GM12878 (cell line): ENCODE measurements at regions not wholly inside any gene's neighbourhood (a gene's known extent, or its start where the extent isn't known, plus 50 kb on each side); places are given as distances from the start of the nearest gene placed in this dataset.
A peak's percentile ranks its signal among the peaks of the same experiment; 100 is the strongest.

Experiments
- ATAC-seq: fragments of 200-7000 bp; cut with Tn5 transposase; 3 replicates; pipeline ENCODE4 v1.9.1; 2020; ENCODE audit warnings: mild to moderate bottlenecking, moderate library complexity
- BruUV-seq: library from RNA; stranded (reverse); fragments of 400-500 nt; replicated peaks from 2 replicates; lab custom pipeline; 2021; lab: Mats Ljungman, UMichigan
- CTCF ChIA-PET: fragments of 300-600 bp; sonication (Branson Sonifier 250); formaldehyde crosslinking; extraction: SDS; loops from one replicate; lab custom pipeline; 2021; ENCODE audit warnings: inconsistent platforms; lab: Yijun Ruan, JAX
- POLR2A ChIA-PET: fragments of 350-600 bp; formaldehyde crosslinking; extraction: SDS; loops from one replicate; lab custom pipeline; 2021; ENCODE audit warnings: inconsistent platforms; lab: Charles Lee
- RAD21 ChIA-PET: fragments of 300-600 bp; sonication (Branson Sonifier 250); formaldehyde crosslinking; loops from one replicate; lab custom pipeline; 2023; ENCODE audit warnings: antibody characterized with exemption; ENCODE audit not compliant: unreplicated experiment; lab: Charles Lee
- SMC1A ChIA-PET: fragments of 300-600 bp; sonication (Branson Sonifier 250); formaldehyde crosslinking; loops from one replicate; lab custom pipeline; 2023; ENCODE audit not compliant: unreplicated experiment, uncharacterized antibody; lab: Charles Lee
- DNase-seq: peaks from one replicate; pipeline ENCODE4 v3.0.0-alpha.2; 2011; ENCODE audit warnings: low read depth, low spot score
- FAIRE-seq: peaks from 3 replicates; lab custom pipeline; 2011; peaks lifted over from hg19 to GRCh38; lab: Jason Lieb, UNC
- H2AFZ ChIP-seq: 2 replicates; pipeline ENCODE4 v1.6.0; 2011; ENCODE audit warnings: low read depth, low read length, control low read depth; ENCODE audit not compliant: control insufficient read depth
- H3K27ac ChIP-seq: 2 replicates; pipeline ENCODE4 v1.5.1; 2011; ENCODE audit warnings: control low read depth; ENCODE audit not compliant: control insufficient read depth, insufficient read depth
- H3K27me3 ChIP-seq, 2 experiments: replicated peaks in 1 of 2; 2 replicates each; pipeline versions ENCODE4 v1.6.0 to v1.6.1; 2011; ENCODE audit warnings: low read length in 1 of 2; ENCODE audit not compliant: control insufficient read depth in 2 of 2, insufficient read depth in 2 of 2
- H3K36me3 ChIP-seq, 2 experiments: 2 replicates each; pipeline ENCODE4 v1.5.1; 2011; ENCODE audit warnings: low read length in 1 of 2; ENCODE audit not compliant: control insufficient read depth in 2 of 2, insufficient read depth in 2 of 2
- H3K4me1 ChIP-seq: 2 replicates; pipeline ENCODE4 v1.6.1; 2011; ENCODE audit warnings: mild to moderate bottlenecking, low read length, moderate library complexity, mixed read lengths; ENCODE audit not compliant: control insufficient read depth, insufficient read depth
- H3K4me2 ChIP-seq: 2 replicates; pipeline ENCODE4 v1.6.0; 2011; ENCODE audit warnings: control low read depth; ENCODE audit not compliant: control insufficient read depth, insufficient read depth
- H3K4me3 ChIP-seq: fragments of 200-600 bp; sonication (generic); 2 replicates; pipeline ENCODE4 v1.5.1; 2016
- H3K79me2 ChIP-seq: 2 replicates; pipeline ENCODE4 v1.6.0; 2011; ENCODE audit warnings: low read length; ENCODE audit not compliant: control insufficient read depth, insufficient read depth
- H3K9ac ChIP-seq: 2 replicates; pipeline ENCODE4 v1.8.0; 2011; ENCODE audit warnings: low read length, control low read depth, mixed read lengths; ENCODE audit not compliant: control insufficient read depth, insufficient read depth
- H3K9me3 ChIP-seq: replicated peaks from 3 replicates; pipeline ENCODE4 v1.5.1; 2011; ENCODE audit warnings: mild to moderate bottlenecking, low read length; ENCODE audit not compliant: control insufficient read depth, insufficient read depth
- H4K20me1 ChIP-seq: 2 replicates; pipeline ENCODE4 v1.6.0; 2011; ENCODE audit not compliant: control insufficient read depth, insufficient read depth
- BCL11A ChIP-seq: IDR thresholded peaks from 2 replicates; pipeline ENCODE4 v1.6.1; 2011; ENCODE audit warnings: low read depth, low read length
- DPF2 ChIP-seq: fragments of 450-650 bp; IDR thresholded peaks from 2 replicates; pipeline ENCODE4 v1.6.1; 2017; ENCODE audit warnings: mild to moderate bottlenecking
- IKZF1 ChIP-seq: fragments of 450-650 bp; conservative IDR thresholded peaks from 2 replicates; pipeline ENCODE4 v1.6.1; 2017; ENCODE audit warnings: antibody characterized with exemption, mild to moderate bottlenecking
- IKZF2 ChIP-seq, 2 experiments: fragments of 450-650 bp; IDR thresholded peaks; 2 replicates each; pipeline ENCODE4 v1.6.1; 2017; ENCODE audit warnings: mild to moderate bottlenecking in 2 of 2, moderate library complexity in 2 of 2
- IRF4 ChIP-seq: IDR thresholded peaks from 2 replicates; pipeline ENCODE4 v1.6.1; 2011; ENCODE audit warnings: low read depth, low read length
- NFIC ChIP-seq: IDR thresholded peaks from 2 replicates; pipeline ENCODE4 v1.6.1; 2012; ENCODE audit warnings: low read depth, mild to moderate bottlenecking, inconsistent platforms, low read length, moderate library complexity
- NR2F1 ChIP-seq: fragments of 450-650 bp; conservative IDR thresholded peaks from 2 replicates; pipeline ENCODE4 v1.6.1; 2017; ENCODE audit warnings: mild to moderate bottlenecking
- RUNX3 ChIP-seq: IDR thresholded peaks from 2 replicates; pipeline ENCODE4 v1.6.1; 2012; ENCODE audit warnings: low read length, inconsistent platforms
- WGBS: methylation state at CpG from one replicate; pipeline ENCODE4 v1.1.6; 2016; ENCODE audit warnings: low lambda C conversion rate; ENCODE audit not compliant: insufficient replicate concordance, insufficient coverage; ENCODE audit errors: missing lambda C conversion rate; 5-methylcytosine and 5-hydroxymethylcytosine counted together
- in situ Hi-C: fragments of 300-500 bp; cut with MboI; formaldehyde crosslinking; loops from 9 replicates; pipeline ENCODE4 v1.14.3; 2018; ENCODE audit warnings: mixed read lengths
- intact Hi-C: fragments of 100-400 bp; cut with micrococcal nuclease; formaldehyde crosslinking; loops from one replicate; pipeline ENCODE4 v1.14.2; 2022; ENCODE audit not compliant: unreplicated experiment
- TF ChIP-seq, protein P1 (sequence below): fragments of 450-650 bp; IDR thresholded peaks from 2 replicates; pipeline ENCODE4 v1.6.1; 2017; ENCODE audit warnings: borderline replicate concordance
- TF ChIP-seq, protein P2 (sequence below): fragments of 450-650 bp; conservative IDR thresholded peaks from 2 replicates; pipeline ENCODE4 v1.6.1; 2017; ENCODE audit warnings: mild to moderate bottlenecking, moderate library complexity

DNA sequence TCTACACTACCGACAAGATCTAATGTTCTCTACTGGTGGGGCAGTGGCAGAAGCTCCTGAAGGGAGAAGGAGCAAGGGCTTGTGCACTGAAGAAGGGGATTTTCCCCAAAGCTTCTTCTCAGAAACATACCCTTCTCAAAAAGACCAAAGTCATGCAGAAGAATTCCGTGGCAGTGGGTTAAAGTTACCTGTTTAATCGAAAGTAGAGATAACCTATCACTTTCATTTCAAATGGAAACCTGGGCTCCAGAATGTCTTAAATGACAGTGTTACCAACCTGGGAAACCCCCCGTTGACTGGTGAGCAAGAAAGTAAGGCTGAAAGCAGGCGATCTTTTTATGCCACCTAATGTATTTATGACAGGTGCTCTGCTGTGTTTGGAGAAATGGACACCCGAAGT, 92.5 kb upstream of the TEX13D start:
- no TSS peak for BruUV-seq
- Histone ChIP-seq H2AFZ (no peak overlapping the region), H3K4me1 (no peaks in the 10 kb centered on the region), H3K36me3 (no peaks in the 10 kb centered on the region), H4K20me1 (no peaks in the 10 kb centered on the region), H3K4me3 (no peak overlapping the region), H3K79me2 (no peaks in the 10 kb centered on the region), H3K4me2 (0 out of 2 replicates have a peak overlapping the region, but pooled peaks have one; percentile 15), H3K9me3 (no peaks in the 10 kb centered on the region), H3K27me3 (no peaks in the 10 kb centered on the region), H3K27ac (no peak overlapping the region), H3K9ac (no peak overlapping the region)
- ChIA-PET SMC1A (no interaction called here), RAD21 (no interaction called here), CTCF (no interaction called here), POLR2A (no interaction called here)
- WGBS, result 5% methylated on average over 6 of the region's 6 CpGs
- TF ChIP-seq RUNX3 (peak; percentile 22; the same call in 1 of the 2 replicates), NFIC (peak; percentile 31; the same call in 1 of the 2 replicates), NR2F1 (0 out of 2 replicates have a peak, but pooled peaks have one; percentile 27), DPF2 (no peak), IRF4 (0 out of 2 replicates have a peak, but pooled peaks have one; percentile 41), IKZF2 (IDR thresholded peaks at IDR 0.05) (peak in 1 of 2 experiments; percentile 30; a peak in 1 of 4 replicates), BCL11A (0 out of 2 replicates have a peak, but pooled peaks have one; percentile 19), IKZF1 (peak; percentile 37; the same call in 1 of the 2 replicates)
- TF ChIP-seq, protein P1, sequence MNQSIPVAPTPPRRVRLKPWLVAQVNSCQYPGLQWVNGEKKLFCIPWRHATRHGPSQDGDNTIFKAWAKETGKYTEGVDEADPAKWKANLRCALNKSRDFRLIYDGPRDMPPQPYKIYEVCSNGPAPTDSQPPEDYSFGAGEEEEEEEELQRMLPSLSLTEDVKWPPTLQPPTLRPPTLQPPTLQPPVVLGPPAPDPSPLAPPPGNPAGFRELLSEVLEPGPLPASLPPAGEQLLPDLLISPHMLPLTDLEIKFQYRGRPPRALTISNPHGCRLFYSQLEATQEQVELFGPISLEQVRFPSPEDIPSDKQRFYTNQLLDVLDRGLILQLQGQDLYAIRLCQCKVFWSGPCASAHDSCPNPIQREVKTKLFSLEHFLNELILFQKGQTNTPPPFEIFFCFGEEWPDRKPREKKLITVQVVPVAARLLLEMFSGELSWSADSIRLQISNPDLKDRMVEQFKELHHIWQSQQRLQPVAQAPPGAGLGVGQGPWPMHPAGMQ, result no peak
- TF ChIP-seq, protein P2, sequence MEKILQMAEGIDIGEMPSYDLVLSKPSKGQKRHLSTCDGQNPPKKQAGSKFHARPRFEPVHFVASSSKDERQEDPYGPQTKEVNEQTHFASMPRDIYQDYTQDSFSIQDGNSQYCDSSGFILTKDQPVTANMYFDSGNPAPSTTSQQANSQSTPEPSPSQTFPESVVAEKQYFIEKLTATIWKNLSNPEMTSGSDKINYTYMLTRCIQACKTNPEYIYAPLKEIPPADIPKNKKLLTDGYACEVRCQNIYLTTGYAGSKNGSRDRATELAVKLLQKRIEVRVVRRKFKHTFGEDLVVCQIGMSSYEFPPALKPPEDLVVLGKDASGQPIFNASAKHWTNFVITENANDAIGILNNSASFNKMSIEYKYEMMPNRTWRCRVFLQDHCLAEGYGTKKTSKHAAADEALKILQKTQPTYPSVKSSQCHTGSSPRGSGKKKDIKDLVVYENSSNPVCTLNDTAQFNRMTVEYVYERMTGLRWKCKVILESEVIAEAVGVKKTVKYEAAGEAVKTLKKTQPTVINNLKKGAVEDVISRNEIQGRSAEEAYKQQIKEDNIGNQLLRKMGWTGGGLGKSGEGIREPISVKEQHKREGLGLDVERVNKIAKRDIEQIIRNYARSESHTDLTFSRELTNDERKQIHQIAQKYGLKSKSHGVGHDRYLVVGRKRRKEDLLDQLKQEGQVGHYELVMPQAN, result no peak
- intact Hi-C loops (no loop called here), in situ Hi-C loops (no loop called here)
- DNase-seq (peak; percentile 42), ATAC-seq (peak; percentile 92), FAIRE-seq (peak; percentile 49)
